WTC11 (cell line): ENCODE measurements at regions not wholly inside any gene's neighbourhood (a gene's known extent, or its start where the extent isn't known, plus 50 kb on each side); places are given as distances from the start of the nearest gene placed in this dataset.
A peak's percentile ranks its signal among the peaks of the same experiment; 100 is the strongest.

Experiments used
- ATAC-seq: fragments of 200-7000 bp; cut with Tn5 transposase; 2 replicates; pipeline ENCODE4 v1.10.0; 2021; ENCODE audit warnings: mild to moderate bottlenecking, moderate library complexity
- CTCF ChIA-PET: fragments of 300-600 bp; sonication (Branson Sonifier 250); formaldehyde crosslinking; loops from one replicate; lab custom pipeline; 2021; ENCODE audit warnings: antibody characterized with exemption; lab: Charles Lee
- POLR2A ChIA-PET: fragments of 350-600 bp; sonication (Branson Sonifier 250); formaldehyde crosslinking; loops from one replicate; lab custom pipeline; 2021; ENCODE audit warnings: antibody characterized with exemption; lab: Charles Lee
- DNase-seq: peaks from one replicate; pipeline ENCODE4 v3.0.0; 2021; ENCODE audit warnings: low spot score
- H3K27ac Mint-ChIP-seq: 2 replicates; pipeline ENCODE4 v1.8.0; 2021; ENCODE audit warnings: mixed read lengths
- H3K27me3 Mint-ChIP-seq: 2 replicates; pipeline ENCODE4 v1.8.0; 2021; ENCODE audit warnings: low read depth, mild to moderate bottlenecking, moderate library complexity, mixed read lengths
- H3K36me3 Mint-ChIP-seq: 2 replicates; pipeline ENCODE4 v1.8.0; 2021; ENCODE audit warnings: mixed read lengths
- H3K4me1 Mint-ChIP-seq: 2 replicates; pipeline ENCODE4 v1.8.0; 2022; ENCODE audit warnings: mixed read lengths
- H3K4me3 Mint-ChIP-seq: 2 replicates; pipeline ENCODE4 v1.8.0; 2021; ENCODE audit warnings: mild to moderate bottlenecking, moderate library complexity, mixed read lengths
- H3K9me3 Mint-ChIP-seq: 2 replicates; pipeline ENCODE4 v1.8.0; 2021; ENCODE audit warnings: mixed read lengths
- ELF4 ChIP-seq: sonication (generic); formaldehyde crosslinking; IDR thresholded peaks from 2 replicates; pipeline ENCODE4 v1.8.1; 2022; ENCODE audit warnings: low read depth, mild to moderate bottlenecking, moderate library complexity, missing genetic modification reagents
- ESRRA ChIP-seq: sonication (generic); formaldehyde crosslinking; IDR thresholded peaks from 2 replicates; pipeline ENCODE4 v1.8.1; 2022; ENCODE audit warnings: mild to moderate bottlenecking, missing genetic modification reagents, borderline replicate concordance
- ETV6 ChIP-seq: sonication (generic); formaldehyde crosslinking; IDR thresholded peaks from 2 replicates; pipeline ENCODE4 v1.8.1; 2022; ENCODE audit warnings: mild to moderate bottlenecking, missing genetic modification reagents
- FOXJ3 ChIP-seq: sonication (generic); formaldehyde crosslinking; IDR thresholded peaks from 2 replicates; pipeline ENCODE4 v1.9.0; 2021; ENCODE audit warnings: missing genetic modification reagents, mild to moderate bottlenecking, borderline replicate concordance
- FOXK1 ChIP-seq: sonication (generic); formaldehyde crosslinking; IDR thresholded peaks from 2 replicates; pipeline ENCODE4 v1.8.0; 2022; ENCODE audit warnings: mild to moderate bottlenecking, moderate library complexity, missing genetic modification reagents
- FOXP1 ChIP-seq: sonication (generic); formaldehyde crosslinking; IDR thresholded peaks from 2 replicates; pipeline ENCODE4 v1.8.0; 2022; ENCODE audit warnings: missing genetic modification reagents, mild to moderate bottlenecking, moderate library complexity, borderline replicate concordance
- GRHL2 ChIP-seq: fragments of 250-450 bp; sonication (Bioruptor Pico); IDR thresholded peaks from 2 replicates; pipeline ENCODE4 v1.8.0; 2022; ENCODE audit warnings: mild to moderate bottlenecking, moderate library complexity; ENCODE audit not compliant: insufficient replicate concordance, severe bottlenecking
- NR2C2 ChIP-seq: sonication (generic); formaldehyde crosslinking; IDR thresholded peaks from 2 replicates; pipeline ENCODE4 v1.8.0; 2022; ENCODE audit warnings: mild to moderate bottlenecking, missing genetic modification reagents
- SP1 ChIP-seq: sonication (generic); formaldehyde crosslinking; conservative IDR thresholded peaks from 2 replicates; pipeline ENCODE4 v1.8.1; 2022; ENCODE audit warnings: missing genetic modification reagents
- TEAD4 ChIP-seq: sonication (generic); formaldehyde crosslinking; IDR thresholded peaks from 2 replicates; pipeline ENCODE4 v1.8.0; 2022; ENCODE audit warnings: mild to moderate bottlenecking, missing genetic modification reagents
- ZNF416 ChIP-seq: fragments of 250-450 bp; sonication (Bioruptor Pico); IDR thresholded peaks from 2 replicates; pipeline ENCODE4 v1.9.0; 2021; ENCODE audit warnings: mild to moderate bottlenecking, inconsistent platforms
- TF ChIP-seq, protein P1 (sequence below): fragments of 250-450 bp; sonication (Bioruptor Pico); conservative IDR thresholded peaks from 2 replicates; pipeline ENCODE4 v1.9.0; 2021; ENCODE audit warnings: mild to moderate bottlenecking
- TF ChIP-seq, protein P2 (sequence below): sonication (generic); formaldehyde crosslinking; IDR thresholded peaks from 2 replicates; pipeline ENCODE4 v1.8.1; 2022; ENCODE audit warnings: mild to moderate bottlenecking, missing genetic modification reagents, moderate library complexity, borderline replicate concordance
- TF ChIP-seq, protein P3 (sequence below): fragments of 250-450 bp; sonication (Bioruptor Pico); IDR thresholded peaks from 2 replicates; pipeline ENCODE4 v1.8.0; 2021; ENCODE audit warnings: mild to moderate bottlenecking
- TF ChIP-seq, protein P4 (sequence below): sonication (generic); formaldehyde crosslinking; IDR thresholded peaks from 2 replicates; pipeline ENCODE4 v1.8.1; 2023; ENCODE audit warnings: mild to moderate bottlenecking, missing genetic modification reagents
- TF ChIP-seq, protein P5 (sequence below): fragments of 250-450 bp; sonication (Bioruptor Pico); IDR thresholded peaks from 2 replicates; pipeline ENCODE4 v2.1.2; 2022; ENCODE audit warnings: mild to moderate bottlenecking, moderate library complexity
- TF ChIP-seq, protein P6 (sequence below): sonication (generic); formaldehyde crosslinking; conservative IDR thresholded peaks from 2 replicates; pipeline ENCODE4 v1.8.1; 2023; ENCODE audit warnings: mild to moderate bottlenecking, low read depth, missing genetic modification reagents, moderate library complexity
- TF ChIP-seq, protein P7 (sequence below): sonication (generic); formaldehyde crosslinking; IDR thresholded peaks from 2 replicates; pipeline ENCODE4 v1.8.0; 2022; ENCODE audit warnings: missing genetic modification reagents

DNA sequence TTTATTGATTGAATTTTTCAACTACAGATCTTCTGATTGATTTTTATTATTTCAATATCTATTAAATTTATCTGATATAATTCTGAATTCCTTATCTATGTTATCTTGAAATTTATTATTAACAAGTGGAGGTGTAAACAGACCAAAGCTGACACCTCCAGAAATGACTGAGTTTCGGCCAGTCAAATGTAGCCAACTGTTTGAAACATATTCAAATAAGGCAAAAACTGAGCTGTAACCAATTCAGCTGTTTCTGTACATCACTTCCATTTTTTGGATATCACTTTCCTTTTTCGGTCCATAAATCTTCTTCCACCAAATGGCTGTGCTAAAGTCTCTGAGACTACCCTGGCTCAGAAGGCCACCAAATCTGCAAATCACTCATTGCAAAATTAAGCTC lies 2127.3 kb upstream of the AGA start (continued):
- no peak for TF ChIP-seq SP1
- TF ChIP-seq, protein P1, sequence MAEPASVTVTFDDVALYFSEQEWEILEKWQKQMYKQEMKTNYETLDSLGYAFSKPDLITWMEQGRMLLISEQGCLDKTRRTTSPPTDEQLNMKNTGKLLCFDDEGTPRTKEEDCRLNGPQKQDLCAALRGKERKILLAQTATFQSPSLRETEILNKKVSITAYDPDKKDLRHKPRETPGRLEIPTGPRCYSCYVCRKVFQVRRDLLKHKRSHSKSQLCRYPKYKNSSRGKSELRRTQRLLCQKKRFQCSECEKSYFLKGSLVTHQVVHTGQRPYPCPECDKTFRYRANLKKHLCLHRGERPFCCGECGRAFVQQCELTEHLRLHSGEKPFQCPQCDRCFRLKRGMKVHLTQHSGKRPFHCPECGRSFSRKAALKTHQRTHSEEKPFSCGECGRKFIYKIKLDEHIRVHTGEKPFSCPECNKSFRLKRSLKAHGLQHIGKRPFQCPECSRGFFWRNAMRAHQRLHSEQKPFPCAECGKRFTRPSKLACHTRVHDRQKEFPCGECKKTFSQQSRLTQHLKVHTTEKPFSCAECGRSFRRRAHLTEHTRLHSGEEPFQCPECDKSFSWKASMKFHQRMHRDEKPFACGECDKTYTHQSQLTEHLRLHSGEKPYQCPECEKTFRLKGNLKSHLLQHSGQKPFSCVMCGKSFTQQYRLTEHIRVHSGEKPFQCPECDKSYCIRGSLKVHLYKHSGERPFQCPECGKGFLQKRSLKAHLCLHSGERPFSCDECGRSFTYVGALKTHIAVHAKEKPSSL (CRISPR knock-in tag), result no peak
- TF ChIP-seq, protein P2, sequence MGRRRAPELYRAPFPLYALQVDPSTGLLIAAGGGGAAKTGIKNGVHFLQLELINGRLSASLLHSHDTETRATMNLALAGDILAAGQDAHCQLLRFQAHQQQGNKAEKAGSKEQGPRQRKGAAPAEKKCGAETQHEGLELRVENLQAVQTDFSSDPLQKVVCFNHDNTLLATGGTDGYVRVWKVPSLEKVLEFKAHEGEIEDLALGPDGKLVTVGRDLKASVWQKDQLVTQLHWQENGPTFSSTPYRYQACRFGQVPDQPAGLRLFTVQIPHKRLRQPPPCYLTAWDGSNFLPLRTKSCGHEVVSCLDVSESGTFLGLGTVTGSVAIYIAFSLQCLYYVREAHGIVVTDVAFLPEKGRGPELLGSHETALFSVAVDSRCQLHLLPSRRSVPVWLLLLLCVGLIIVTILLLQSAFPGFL, result no peak

DNA sequence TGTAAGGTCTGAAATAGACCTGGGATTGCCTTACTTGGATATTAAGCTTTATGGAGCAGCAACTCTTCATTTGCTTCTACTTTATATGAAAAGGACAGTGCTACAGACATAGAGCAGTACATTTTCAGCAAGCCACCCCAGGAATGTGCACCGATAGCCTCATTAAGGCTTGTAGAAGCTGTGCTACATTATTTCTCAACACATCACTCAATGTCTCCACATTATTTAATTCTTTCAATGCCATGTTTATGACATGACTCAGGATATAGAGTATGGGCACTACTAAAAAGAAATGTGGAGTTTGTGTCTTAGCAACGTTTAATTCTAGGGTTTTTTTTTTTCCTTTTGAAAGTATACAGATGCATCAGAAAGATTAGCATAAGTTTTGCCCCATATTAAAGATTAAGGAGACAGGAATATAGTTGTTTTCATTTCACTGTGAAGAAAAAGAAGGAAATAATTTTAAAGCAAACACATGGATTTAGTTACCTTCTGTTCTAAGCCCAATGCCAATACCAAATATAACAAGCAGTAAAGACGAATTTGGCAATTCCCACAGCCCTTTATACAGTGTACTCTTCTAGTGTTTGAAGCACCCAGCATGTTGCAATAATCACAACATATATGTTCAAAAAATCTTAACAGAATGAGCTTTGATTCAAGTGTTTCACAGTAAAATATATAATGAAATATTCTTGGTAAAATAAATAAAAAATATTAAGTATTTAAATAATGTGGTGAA lies 2140.1 kb upstream of the AGA start:
- ChIA-PET CTCF (no interaction called here), POLR2A (no interaction called here)
- no peak overlapping the region for H3K27ac Mint-ChIP-seq
- no peaks in the 10 kb centered on the region for H3K27me3 Mint-ChIP-seq
- ATAC-seq (no peak), DNase-seq (no peak)
- H3K36me3 Mint-ChIP-seq, result no peaks in the 10 kb centered on the region
- H3K4me3 Mint-ChIP-seq, result no peak overlapping the region
- TF ChIP-seq ELF4 (CRISPR knock-in tag), result no peak
- TF ChIP-seq FOXP1 (CRISPR knock-in tag), result no peak
- no peak for TF ChIP-seq FOXK1 (CRISPR knock-in tag)
- no peak for TF ChIP-seq ZNF416 (CRISPR knock-in tag)
- no peak for TF ChIP-seq FOXJ3 (CRISPR knock-in tag)
- TF ChIP-seq GRHL2, result no peak
- TF ChIP-seq, protein P3, sequence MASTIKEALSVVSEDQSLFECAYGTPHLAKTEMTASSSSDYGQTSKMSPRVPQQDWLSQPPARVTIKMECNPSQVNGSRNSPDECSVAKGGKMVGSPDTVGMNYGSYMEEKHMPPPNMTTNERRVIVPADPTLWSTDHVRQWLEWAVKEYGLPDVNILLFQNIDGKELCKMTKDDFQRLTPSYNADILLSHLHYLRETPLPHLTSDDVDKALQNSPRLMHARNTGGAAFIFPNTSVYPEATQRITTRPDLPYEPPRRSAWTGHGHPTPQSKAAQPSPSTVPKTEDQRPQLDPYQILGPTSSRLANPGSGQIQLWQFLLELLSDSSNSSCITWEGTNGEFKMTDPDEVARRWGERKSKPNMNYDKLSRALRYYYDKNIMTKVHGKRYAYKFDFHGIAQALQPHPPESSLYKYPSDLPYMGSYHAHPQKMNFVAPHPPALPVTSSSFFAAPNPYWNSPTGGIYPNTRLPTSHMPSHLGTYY (CRISPR knock-in tag), result no peak
- TF ChIP-seq TEAD4 (CRISPR knock-in tag), result no peak
- TF ChIP-seq NR2C2 (CRISPR knock-in tag), result no peak
- TF ChIP-seq, protein P4, sequence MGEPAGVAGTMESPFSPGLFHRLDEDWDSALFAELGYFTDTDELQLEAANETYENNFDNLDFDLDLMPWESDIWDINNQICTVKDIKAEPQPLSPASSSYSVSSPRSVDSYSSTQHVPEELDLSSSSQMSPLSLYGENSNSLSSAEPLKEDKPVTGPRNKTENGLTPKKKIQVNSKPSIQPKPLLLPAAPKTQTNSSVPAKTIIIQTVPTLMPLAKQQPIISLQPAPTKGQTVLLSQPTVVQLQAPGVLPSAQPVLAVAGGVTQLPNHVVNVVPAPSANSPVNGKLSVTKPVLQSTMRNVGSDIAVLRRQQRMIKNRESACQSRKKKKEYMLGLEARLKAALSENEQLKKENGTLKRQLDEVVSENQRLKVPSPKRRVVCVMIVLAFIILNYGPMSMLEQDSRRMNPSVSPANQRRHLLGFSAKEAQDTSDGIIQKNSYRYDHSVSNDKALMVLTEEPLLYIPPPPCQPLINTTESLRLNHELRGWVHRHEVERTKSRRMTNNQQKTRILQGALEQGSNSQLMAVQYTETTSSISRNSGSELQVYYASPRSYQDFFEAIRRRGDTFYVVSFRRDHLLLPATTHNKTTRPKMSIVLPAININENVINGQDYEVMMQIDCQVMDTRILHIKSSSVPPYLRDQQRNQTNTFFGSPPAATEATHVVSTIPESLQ (CRISPR knock-in tag), result no peak
- TF ChIP-seq ETV6, result no peak
- H3K4me1 Mint-ChIP-seq, result peaks cover 21% of the 10 kb centered on the region
- H3K9me3 Mint-ChIP-seq, result no peaks in the 10 kb centered on the region; the same call in 1 of the 2 replicates

DNA sequence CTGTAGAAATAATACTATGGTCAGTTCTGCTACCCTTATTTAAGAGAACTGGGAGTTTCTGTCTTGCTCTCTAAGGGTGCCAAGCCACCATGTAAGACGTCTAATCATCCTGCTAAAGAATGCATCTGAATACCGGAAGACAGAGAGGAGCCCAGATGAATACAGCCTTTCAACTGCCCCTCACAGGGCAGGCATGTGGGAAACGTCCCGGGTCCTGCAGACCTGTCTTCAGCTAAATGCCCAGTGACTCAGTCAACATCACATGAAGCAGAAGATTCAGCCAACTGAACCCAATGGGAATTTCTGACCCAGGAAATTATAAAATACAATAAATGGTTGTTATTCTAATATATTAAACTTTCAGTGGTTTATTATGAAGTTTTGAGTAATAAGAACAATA lies 2141.0 kb upstream of the AGA start:
- no peaks in the 10 kb centered on the region for H3K36me3 Mint-ChIP-seq
- CTCF ChIA-PET, result no interaction called here
- POLR2A ChIA-PET, result no interaction called here
- no peaks in the 10 kb centered on the region for H3K27me3 Mint-ChIP-seq
- H3K4me3 Mint-ChIP-seq, result no peak overlapping the region
- H3K9me3 Mint-ChIP-seq, result no peaks in the 10 kb centered on the region; the same call in 1 of the 2 replicates
- H3K27ac Mint-ChIP-seq, result no peak overlapping the region
- ATAC-seq, result peak; percentile 70
- no peak for DNase-seq
- H3K4me1 Mint-ChIP-seq, result peaks cover 21% of the 10 kb centered on the region
- TF ChIP-seq, protein P5, sequence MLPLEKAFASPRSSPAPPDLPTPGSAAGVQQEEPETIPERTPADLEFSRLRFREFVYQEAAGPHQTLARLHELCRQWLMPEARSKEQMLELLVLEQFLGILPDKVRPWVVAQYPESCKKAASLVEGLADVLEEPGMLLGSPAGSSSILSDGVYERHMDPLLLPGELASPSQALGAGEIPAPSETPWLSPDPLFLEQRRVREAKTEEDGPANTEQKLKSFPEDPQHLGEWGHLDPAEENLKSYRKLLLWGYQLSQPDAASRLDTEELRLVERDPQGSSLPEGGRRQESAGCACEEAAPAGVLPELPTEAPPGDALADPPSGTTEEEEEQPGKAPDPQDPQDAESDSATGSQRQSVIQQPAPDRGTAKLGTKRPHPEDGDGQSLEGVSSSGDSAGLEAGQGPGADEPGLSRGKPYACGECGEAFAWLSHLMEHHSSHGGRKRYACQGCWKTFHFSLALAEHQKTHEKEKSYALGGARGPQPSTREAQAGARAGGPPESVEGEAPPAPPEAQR (CRISPR knock-in tag), result no peak
- TF ChIP-seq, protein P6, sequence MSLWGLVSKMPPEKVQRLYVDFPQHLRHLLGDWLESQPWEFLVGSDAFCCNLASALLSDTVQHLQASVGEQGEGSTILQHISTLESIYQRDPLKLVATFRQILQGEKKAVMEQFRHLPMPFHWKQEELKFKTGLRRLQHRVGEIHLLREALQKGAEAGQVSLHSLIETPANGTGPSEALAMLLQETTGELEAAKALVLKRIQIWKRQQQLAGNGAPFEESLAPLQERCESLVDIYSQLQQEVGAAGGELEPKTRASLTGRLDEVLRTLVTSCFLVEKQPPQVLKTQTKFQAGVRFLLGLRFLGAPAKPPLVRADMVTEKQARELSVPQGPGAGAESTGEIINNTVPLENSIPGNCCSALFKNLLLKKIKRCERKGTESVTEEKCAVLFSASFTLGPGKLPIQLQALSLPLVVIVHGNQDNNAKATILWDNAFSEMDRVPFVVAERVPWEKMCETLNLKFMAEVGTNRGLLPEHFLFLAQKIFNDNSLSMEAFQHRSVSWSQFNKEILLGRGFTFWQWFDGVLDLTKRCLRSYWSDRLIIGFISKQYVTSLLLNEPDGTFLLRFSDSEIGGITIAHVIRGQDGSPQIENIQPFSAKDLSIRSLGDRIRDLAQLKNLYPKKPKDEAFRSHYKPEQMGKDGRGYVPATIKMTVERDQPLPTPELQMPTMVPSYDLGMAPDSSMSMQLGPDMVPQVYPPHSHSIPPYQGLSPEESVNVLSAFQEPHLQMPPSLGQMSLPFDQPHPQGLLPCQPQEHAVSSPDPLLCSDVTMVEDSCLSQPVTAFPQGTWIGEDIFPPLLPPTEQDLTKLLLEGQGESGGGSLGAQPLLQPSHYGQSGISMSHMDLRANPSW (CRISPR knock-in tag), result no peak
- no peak for TF ChIP-seq ESRRA (CRISPR knock-in tag)
- TF ChIP-seq, protein P7, sequence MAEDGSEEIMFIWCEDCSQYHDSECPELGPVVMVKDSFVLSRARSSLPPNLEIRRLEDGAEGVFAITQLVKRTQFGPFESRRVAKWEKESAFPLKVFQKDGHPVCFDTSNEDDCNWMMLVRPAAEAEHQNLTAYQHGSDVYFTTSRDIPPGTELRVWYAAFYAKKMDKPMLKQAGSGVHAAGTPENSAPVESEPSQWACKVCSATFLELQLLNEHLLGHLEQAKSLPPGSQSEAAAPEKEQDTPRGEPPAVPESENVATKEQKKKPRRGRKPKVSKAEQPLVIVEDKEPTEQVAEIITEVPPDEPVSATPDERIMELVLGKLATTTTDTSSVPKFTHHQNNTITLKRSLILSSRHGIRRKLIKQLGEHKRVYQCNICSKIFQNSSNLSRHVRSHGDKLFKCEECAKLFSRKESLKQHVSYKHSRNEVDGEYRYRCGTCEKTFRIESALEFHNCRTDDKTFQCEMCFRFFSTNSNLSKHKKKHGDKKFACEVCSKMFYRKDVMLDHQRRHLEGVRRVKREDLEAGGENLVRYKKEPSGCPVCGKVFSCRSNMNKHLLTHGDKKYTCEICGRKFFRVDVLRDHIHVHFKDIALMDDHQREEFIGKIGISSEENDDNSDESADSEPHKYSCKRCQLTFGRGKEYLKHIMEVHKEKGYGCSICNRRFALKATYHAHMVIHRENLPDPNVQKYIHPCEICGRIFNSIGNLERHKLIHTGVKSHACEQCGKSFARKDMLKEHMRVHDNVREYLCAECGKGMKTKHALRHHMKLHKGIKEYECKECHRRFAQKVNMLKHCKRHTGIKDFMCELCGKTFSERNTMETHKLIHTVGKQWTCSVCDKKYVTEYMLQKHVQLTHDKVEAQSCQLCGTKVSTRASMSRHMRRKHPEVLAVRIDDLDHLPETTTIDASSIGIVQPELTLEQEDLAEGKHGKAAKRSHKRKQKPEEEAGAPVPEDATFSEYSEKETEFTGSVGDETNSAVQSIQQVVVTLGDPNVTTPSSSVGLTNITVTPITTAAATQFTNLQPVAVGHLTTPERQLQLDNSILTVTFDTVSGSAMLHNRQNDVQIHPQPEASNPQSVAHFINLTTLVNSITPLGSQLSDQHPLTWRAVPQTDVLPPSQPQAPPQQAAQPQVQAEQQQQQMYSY (CRISPR knock-in tag), result no peak
- TF ChIP-seq FOXP1 (CRISPR knock-in tag), result no peak
- TF ChIP-seq FOXK1 (CRISPR knock-in tag), result no peak
